ENCODE measurements at regions not wholly inside any gene's neighbourhood (a gene's known extent, or its start where the extent isn't known, plus 50 kb on each side); places are given as distances from the start of the nearest gene placed in this dataset.

- TF ChIP-seq, protein P1, sequence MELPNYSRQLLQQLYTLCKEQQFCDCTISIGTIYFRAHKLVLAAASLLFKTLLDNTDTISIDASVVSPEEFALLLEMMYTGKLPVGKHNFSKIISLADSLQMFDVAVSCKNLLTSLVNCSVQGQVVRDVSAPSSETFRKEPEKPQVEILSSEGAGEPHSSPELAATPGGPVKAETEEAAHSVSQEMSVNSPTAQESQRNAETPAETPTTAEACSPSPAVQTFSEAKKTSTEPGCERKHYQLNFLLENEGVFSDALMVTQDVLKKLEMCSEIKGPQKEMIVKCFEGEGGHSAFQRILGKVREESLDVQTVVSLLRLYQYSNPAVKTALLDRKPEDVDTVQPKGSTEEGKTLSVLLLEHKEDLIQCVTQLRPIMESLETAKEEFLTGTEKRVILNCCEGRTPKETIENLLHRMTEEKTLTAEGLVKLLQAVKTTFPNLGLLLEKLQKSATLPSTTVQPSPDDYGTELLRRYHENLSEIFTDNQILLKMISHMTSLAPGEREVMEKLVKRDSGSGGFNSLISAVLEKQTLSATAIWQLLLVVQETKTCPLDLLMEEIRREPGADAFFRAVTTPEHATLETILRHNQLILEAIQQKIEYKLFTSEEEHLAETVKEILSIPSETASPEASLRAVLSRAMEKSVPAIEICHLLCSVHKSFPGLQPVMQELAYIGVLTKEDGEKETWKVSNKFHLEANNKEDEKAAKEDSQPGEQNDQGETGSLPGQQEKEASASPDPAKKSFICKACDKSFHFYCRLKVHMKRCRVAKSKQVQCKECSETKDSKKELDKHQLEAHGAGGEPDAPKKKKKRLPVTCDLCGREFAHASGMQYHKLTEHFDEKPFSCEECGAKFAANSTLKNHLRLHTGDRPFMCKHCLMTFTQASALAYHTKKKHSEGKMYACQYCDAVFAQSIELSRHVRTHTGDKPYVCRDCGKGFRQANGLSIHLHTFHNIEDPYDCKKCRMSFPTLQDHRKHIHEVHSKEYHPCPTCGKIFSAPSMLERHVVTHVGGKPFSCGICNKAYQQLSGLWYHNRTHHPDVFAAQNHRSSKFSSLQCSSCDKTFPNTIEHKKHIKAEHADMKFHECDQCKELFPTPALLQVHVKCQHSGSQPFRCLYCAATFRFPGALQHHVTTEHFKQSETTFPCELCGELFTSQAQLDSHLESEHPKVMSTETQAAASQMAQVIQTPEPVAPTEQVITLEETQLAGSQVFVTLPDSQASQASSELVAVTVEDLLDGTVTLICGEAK (IDR thresholded peaks at IDR 0.05), result no peak
- TF ChIP-seq, protein P1 (CRISPR knock-in tag; IDR thresholded peaks at IDR 0.05), result no peak
Observed at GRCh38 chr6:27126046-27126814, 121.3 kb upstream of the PRSS16 start (continued).

Data from HepG2 (cell line).